Nephron progenitor cell (in vitro differentiated cells): ENCODE measurements at regions not wholly inside any gene's neighbourhood (a gene's known extent, or its start where the extent isn't known, plus 50 kb on each side); places are given as distances from the start of the nearest gene placed in this dataset.
A peak's percentile ranks its signal among the peaks of the same experiment; 100 is the strongest.

Experiments
- DNase-seq: peaks from one replicate; pipeline ENCODE4 v3.0.0; 2021
- H3K27ac Mint-ChIP-seq: 2 replicates; pipeline ENCODE4 v1.8.0; 2021; ENCODE audit warnings: mild to moderate bottlenecking, moderate library complexity, mixed read lengths
- H3K27me3 Mint-ChIP-seq: 2 replicates; pipeline ENCODE4 v1.8.0; 2021; ENCODE audit warnings: mild to moderate bottlenecking, low read depth, mixed read lengths; ENCODE audit not compliant: poor library complexity
- H3K36me3 Mint-ChIP-seq: 2 replicates; pipeline ENCODE4 v1.8.0; 2021; ENCODE audit warnings: low read depth, mixed read lengths
- H3K4me1 Mint-ChIP-seq: 2 replicates; pipeline ENCODE4 v1.8.0; 2021; ENCODE audit warnings: mixed read lengths
- H3K4me3 Mint-ChIP-seq: 2 replicates; pipeline ENCODE4 v1.8.0; 2021; ENCODE audit warnings: mild to moderate bottlenecking, moderate library complexity, mixed read lengths
- H3K9me3 Mint-ChIP-seq: 2 replicates; pipeline ENCODE4 v1.8.0; 2021; ENCODE audit warnings: mild to moderate bottlenecking, moderate library complexity, mixed read lengths
- CTCF ChIP-seq: fragments of 200-600 bp; sonication (generic); IDR thresholded peaks from 2 replicates; pipeline ENCODE4 v1.5.0; 2021; ENCODE audit warnings: antibody characterized with exemption

- Mint-ChIP-seq H3K27me3 (peaks cover 10% of the 10 kb centered on the region), H3K27ac (peak overlapping the region; percentile 60), H3K36me3 (peaks cover 7% of the 10 kb centered on the region), H3K9me3 (peaks cover 8% of the 10 kb centered on the region), H3K4me3 (no peak overlapping the region), H3K4me1 (peaks cover 65% of the 10 kb centered on the region)
- peak; percentile 55 for DNase-seq
- TF ChIP-seq CTCF, result no peak
Observed at GRCh38 chr15:70153921-70154717, 56.4 kb upstream of the TLE3 start.

DNA sequence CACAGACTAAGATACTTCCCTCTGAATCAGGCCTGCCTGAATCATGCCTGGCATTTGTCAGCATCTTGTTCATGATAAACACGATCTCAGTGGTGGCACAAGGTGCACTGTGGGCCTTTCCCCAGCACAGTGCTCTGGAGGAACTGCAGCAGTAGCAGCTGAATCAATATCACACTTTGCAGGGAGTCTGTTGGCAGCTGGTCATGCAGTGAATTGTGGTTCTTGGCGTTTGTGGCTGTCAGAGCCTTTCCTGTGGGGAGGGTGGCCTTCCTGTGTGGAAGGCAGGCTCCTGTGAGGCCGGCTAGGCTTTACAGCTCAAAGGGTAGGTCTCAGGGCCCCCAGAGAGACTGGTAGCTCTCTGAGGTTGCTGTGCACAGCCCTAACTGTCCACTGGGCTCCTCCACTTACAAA lies 54.4 kb upstream of the TLE3 start:
- Mint-ChIP-seq H3K36me3 (peaks cover 7% of the 10 kb centered on the region), H3K27me3 (peaks cover 13% of the 10 kb centered on the region), H3K9me3 (peaks cover 14% of the 10 kb centered on the region), H3K4me1 (peaks cover 65% of the 10 kb centered on the region), H3K4me3 (no peak overlapping the region), H3K27ac (no peak overlapping the region)
- no peak for TF ChIP-seq CTCF
- DNase-seq, result no peak

DNA sequence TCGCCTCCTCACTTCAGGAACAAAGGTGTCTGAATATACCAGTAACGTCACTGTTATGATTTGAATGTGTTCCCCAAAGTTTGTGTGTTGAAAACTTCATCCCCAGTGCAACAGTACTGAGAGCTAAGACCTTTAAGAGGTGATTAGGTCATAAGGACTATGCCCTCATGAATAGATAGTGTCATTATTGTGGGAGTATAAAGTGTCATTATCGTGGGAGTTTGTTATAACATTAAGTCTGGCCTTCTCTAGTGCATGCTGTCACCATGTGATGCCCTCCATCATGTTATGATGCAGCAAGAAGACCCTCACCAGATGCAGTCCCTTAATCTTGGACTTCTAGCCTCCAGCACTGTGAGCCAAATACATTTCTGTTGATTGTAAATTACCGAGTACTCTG lies 53.7 kb upstream of the TLE3 start:
- no peak for TF ChIP-seq CTCF
- Mint-ChIP-seq H3K36me3 (peaks cover 7% of the 10 kb centered on the region), H3K27me3 (peaks cover 13% of the 10 kb centered on the region), H3K4me3 (no peak overlapping the region), H3K9me3 (peaks cover 14% of the 10 kb centered on the region), H3K4me1 (peaks cover 59% of the 10 kb centered on the region), H3K27ac (no peak overlapping the region)
- no peak for DNase-seq

GRCh38 chr15:70151003-70151402 lies 53.3 kb upstream of the TLE3 start:
- Mint-ChIP-seq H3K4me1 (peaks cover 55% of the 10 kb centered on the region), H3K27ac (no peak overlapping the region), H3K36me3 (peaks cover 7% of the 10 kb centered on the region), H3K27me3 (peaks cover 10% of the 10 kb centered on the region), H3K9me3 (peaks cover 14% of the 10 kb centered on the region), H3K4me3 (no peak overlapping the region)
- TF ChIP-seq CTCF, result no peak
- no peak for DNase-seq

DNA sequence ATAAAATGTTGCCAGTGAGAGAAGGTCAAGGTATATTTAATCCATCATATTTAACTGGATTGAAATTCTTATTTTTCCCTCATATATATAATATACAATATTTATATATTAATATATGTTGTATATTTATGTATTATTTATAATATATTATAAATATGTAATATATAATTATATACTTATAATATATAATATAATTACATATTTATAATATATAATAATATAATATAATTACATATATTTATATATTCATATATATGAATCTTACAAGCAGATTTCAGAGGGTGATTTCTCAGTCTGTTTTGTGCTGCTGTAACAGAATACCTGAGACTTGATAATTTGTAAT lies 52.7 kb upstream of the TLE3 start:
- no peak for DNase-seq
- Mint-ChIP-seq H3K27ac (no peak overlapping the region), H3K36me3 (peaks cover 7% of the 10 kb centered on the region), H3K9me3 (peaks cover 14% of the 10 kb centered on the region), H3K27me3 (peaks cover 6% of the 10 kb centered on the region), H3K4me3 (no peak overlapping the region), H3K4me1 (peaks cover 52% of the 10 kb centered on the region)
- TF ChIP-seq CTCF, result no peak
